Heart right ventricle (tissue), 16 donors: ENCODE measurements at regions not wholly inside any gene's neighbourhood (a gene's known extent, or its start where the extent isn't known, plus 50 kb on each side); places are given as distances from the start of the nearest gene placed in this dataset.

Experiments used
- ATAC-seq, 8 donors: fragments of 200-7000 bp; cut with Tn5 transposase; one replicate each; pipeline ENCODE4 v1.9.1; 2020; ENCODE audit warnings: mild to moderate bottlenecking in 8 of 8, moderate library complexity in 8 of 8, moderate number of reproducible peaks in 1 of 8
- DNase-seq, 2 donors: peaks; one replicate each; pipeline ENCODE4 v3.0.0-alpha.2; 2020
- H3K27ac ChIP-seq, 10 donors: fragments of 200-600 bp; sonication (generic) in 2 of 10; one replicate each; pipeline versions ENCODE4 v1.5.0 to v1.8.0; 2020 to 2022; ENCODE audit warnings: mild to moderate bottlenecking in 3 of 10
- H3K27me3 ChIP-seq, 7 donors: fragments of 200-600 bp; one replicate each; pipeline ENCODE4 v1.8.0; 2021 to 2022; ENCODE audit warnings: mild to moderate bottlenecking in 2 of 7
- H3K36me3 ChIP-seq, 9 donors: fragments of 200-600 bp; sonication (generic) in 1 of 9; one replicate each; pipeline versions ENCODE4 v1.5.0 to v1.8.0; 2020 to 2022; ENCODE audit warnings: mild to moderate bottlenecking in 2 of 9
- H3K4me1 ChIP-seq, 9 donors: fragments of 200-600 bp; sonication (generic) in 1 of 9; one replicate each; pipeline versions ENCODE4 v1.5.0 to v1.8.0; 2020 to 2022; ENCODE audit warnings: mild to moderate bottlenecking in 4 of 9
- H3K4me3 ChIP-seq, 10 donors: fragments of 200-600 bp; sonication (generic) in 2 of 10; one replicate each; pipeline versions ENCODE4 v1.5.0 to v1.8.0; 2020 to 2022; ENCODE audit warnings: mild to moderate bottlenecking in 7 of 10, moderate library complexity in 2 of 10
- H3K9me3 ChIP-seq, 11 donors: fragments of 200-600 bp in 10 of 11; sonication (generic) in 2 of 11; one replicate each; pipeline versions ENCODE4 v1.5.0 to v1.8.0; 2013 to 2022; ENCODE audit warnings: mild to moderate bottlenecking in 2 of 11, control low read depth in 1 of 11, moderate library complexity in 1 of 11
- WGBS, 2 donors: extraction: QIAGEN DNeasy Blood & Tissue Kit; methylation state at CpG; one replicate each; pipeline ENCODE4 v1.1.7; 2013; ENCODE audit warnings: inconsistent platforms in 1 of 2; 5-methylcytosine and 5-hydroxymethylcytosine counted together
- intact Hi-C, 10 donors: fragments of 100-400 bp; cut with DNase I; formaldehyde crosslinking; loops; one replicate each; pipeline versions ENCODE4 v1.11.1 to v1.14.2; 2022
- TF ChIP-seq, protein P1 (sequence below), 9 donors: fragments of 200-600 bp; sonication (generic) in 2 of 9; IDR thresholded peaks; one replicate each; pipeline versions ENCODE4 v1.5.0 to v1.8.0; 2021 to 2022; ENCODE audit warnings: antibody characterized with exemption in 9 of 9, mild to moderate bottlenecking in 5 of 9, moderate library complexity in 1 of 9
- donor health status: Arrhythmogenic right ventricular cardiomyopathy.
- donor health status: ischemic (EF 13 %, LVEDD 7.1; RV severe dilation, severe dysfunction).
- donor health status: healthy with polysubstance abuse.
- donor health status: DM: no; HTN: yes; CAD: no.
- donor health status: DM: no; HTN: no; CAD: no.
- donor health status: ischemic (EF 25% LVEDD 6.9; RV normal size, moderate dysfunction).
- donor health status: ischemic (EF 25% LVEDD 5.7; RV mildly dilated, moderate dysfunction).
- donor health status: healthy.
- donor health status: DM: yes; HTN: yes; CAD: no.
- donor health status: Ischemic cardiomyopathy.
- donor health status: ischemic (EF 35%, LVEDD 5.7; RV mildly dilated, moderate dysfunction).
- donor health status: nonischemic (EF 11% LVEDD 7.7; RV severe dilation, severe dysfunction).
- donor health status: DM: yes; HTN: yes; CAD: no.
- donor health status: PGD.
- donor health status: ischemic (EF 29% LVEDD 5.4; RV normal size, mild dysfunction).
- donor health status: nonischemic (EF 23%, LVEDD 6.1; RV moderate dilation, normal function).

GRCh38 chr1:228968891-228969606 lies 233.8 kb downstream of the RHOU start:
- intact Hi-C loops = no loop called here

DNA sequence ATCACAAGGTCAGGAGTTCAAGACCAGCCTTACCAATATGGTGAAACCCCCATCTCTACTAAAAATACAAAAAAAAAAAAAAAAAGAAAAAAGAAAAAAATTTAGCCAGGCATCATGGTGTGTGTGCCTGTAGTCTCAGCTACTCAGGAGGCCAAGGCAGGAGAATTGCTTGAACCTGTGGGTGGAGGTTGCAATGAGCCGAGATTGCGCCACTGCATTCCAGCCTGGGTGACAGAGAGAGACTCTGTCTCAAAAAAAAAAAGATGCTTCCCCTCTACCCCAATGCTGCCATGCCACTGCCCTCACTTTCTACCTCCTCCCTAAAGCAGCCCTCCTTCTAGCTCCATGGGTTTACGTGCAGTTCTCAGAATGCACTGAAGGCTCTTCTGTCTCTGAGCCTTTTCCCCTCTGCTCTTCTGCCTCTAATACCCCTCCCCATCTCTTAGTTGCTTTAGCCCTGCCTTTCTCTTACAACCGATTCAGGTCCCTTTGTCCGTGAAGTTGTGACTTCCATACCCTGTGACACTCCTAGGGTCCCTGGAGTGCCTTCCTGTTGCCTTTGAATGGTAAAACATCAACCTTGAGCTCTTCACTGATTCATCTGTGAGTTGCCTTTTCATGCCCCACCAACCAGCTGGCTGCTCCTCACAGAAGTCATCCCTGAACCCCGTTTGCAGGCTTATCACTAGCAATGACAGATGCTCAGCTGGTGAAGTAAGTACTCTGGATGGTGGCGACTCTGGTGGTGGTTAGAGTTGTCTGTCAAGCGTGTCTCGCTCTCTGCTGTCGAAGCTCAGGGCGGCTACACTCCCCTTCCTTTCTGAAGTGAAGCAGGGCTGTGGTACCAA lies 234.9 kb downstream of the RHOU start:
- Histone ChIP-seq H3K9me3 (no peaks in the 10 kb centered on the region), H3K27me3 (peaks cover 0 to 3% (median 0%) of the 10 kb centered on the region in 7 donors), H3K36me3 (no peaks in the 10 kb centered on the region), H3K27ac (no peak overlapping the region), H3K4me3 (no peak overlapping the region), H3K4me1 (no peaks in the 10 kb centered on the region)
- intact Hi-C loops = no loop called here
- no peak for ATAC-seq
- DNase-seq = no peak
- TF ChIP-seq, protein P1, sequence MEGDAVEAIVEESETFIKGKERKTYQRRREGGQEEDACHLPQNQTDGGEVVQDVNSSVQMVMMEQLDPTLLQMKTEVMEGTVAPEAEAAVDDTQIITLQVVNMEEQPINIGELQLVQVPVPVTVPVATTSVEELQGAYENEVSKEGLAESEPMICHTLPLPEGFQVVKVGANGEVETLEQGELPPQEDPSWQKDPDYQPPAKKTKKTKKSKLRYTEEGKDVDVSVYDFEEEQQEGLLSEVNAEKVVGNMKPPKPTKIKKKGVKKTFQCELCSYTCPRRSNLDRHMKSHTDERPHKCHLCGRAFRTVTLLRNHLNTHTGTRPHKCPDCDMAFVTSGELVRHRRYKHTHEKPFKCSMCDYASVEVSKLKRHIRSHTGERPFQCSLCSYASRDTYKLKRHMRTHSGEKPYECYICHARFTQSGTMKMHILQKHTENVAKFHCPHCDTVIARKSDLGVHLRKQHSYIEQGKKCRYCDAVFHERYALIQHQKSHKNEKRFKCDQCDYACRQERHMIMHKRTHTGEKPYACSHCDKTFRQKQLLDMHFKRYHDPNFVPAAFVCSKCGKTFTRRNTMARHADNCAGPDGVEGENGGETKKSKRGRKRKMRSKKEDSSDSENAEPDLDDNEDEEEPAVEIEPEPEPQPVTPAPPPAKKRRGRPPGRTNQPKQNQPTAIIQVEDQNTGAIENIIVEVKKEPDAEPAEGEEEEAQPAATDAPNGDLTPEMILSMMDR (IDR thresholded peaks at IDR 0.05) = no peak
- WGBS, 2 donors = 74 to 85% methylated on average over 11 of the region's 11 CpGs

More at GRCh38 chr1:228968891-228969606, 233.8 kb downstream of the RHOU start:
- peaks cover 0 to 3% (median 0%) of the 10 kb centered on the region in 7 donors for H3K27me3 ChIP-seq
- no peak overlapping the region for H3K4me3 ChIP-seq
- H3K4me1 ChIP-seq = peaks cover 0 to 10% (median 7%) of the 10 kb centered on the region in 9 donors
- H3K27ac ChIP-seq = no peak overlapping the region
- DNase-seq = no peak
- no peak for ATAC-seq
- 77 to 88% methylated on average over 15 of the region's 15 CpGs for WGBS, 2 donors
- TF ChIP-seq, protein P1 (IDR thresholded peaks at IDR 0.05) = no peak
- H3K9me3 ChIP-seq = no peaks in the 10 kb centered on the region
- H3K36me3 ChIP-seq = no peaks in the 10 kb centered on the region

DNA sequence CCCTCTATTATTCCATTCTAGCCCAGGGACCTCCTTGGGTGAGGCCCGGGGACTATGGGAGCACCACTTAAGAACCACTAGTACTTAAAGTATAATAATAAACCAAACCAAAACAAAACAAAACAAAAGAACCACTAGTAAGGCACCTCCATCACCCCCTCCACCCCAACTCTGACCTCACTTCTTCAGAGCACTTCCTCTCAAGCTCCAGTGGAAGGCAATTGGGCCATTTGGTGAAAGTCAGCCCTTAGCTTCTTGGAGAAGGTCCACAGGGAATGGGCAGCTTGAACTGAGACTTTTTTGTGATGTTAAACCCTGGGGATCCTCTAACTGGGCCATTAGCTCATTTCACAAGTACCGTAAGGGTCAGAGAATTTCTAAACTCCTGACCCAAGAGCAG lies 237.3 kb downstream of the RHOU start:
- Histone ChIP-seq H3K27me3 (peaks cover 0 to 3% (median 0%) of the 10 kb centered on the region in 7 donors), H3K27ac (no peak overlapping the region), H3K9me3 (no peaks in the 10 kb centered on the region), H3K4me3 (no peak overlapping the region), H3K4me1 (no peaks in the 10 kb centered on the region), H3K36me3 (no peaks in the 10 kb centered on the region)
- TF ChIP-seq, protein P1 (IDR thresholded peaks at IDR 0.05) = no peak
- intact Hi-C loops = no loop called here
- no peak for DNase-seq
- WGBS, 2 donors = 75 to 83% methylated on average over 2 of the region's 2 CpGs
- ATAC-seq = peak in 2 of 8 donors; percentile 44 to 49

GRCh38 chr1:228974273-228974672 lies 239.0 kb downstream of the RHOU start:
- Histone ChIP-seq H3K4me1 (peaks cover 0 to 11% (median 9%) of the 10 kb centered on the region in 9 donors), H3K9me3 (no peaks in the 10 kb centered on the region), H3K4me3 (no peak overlapping the region), H3K27ac (no peak overlapping the region), H3K36me3 (no peaks in the 10 kb centered on the region), H3K27me3 (peaks cover 0 to 3% (median 0%) of the 10 kb centered on the region in 7 donors)
- intact Hi-C loops = no loop called here
- DNase-seq (no peak), ATAC-seq (no peak)
- TF ChIP-seq, protein P1 (IDR thresholded peaks at IDR 0.05) = no peak
- WGBS, 2 donors = 87 to 92% methylated on average over 7 of the region's 7 CpGs
